Thyroid gland (tissue), 4 donors: ENCODE measurements at regions not wholly inside any gene's neighbourhood (a gene's known extent, or its start where the extent isn't known, plus 50 kb on each side); places are given as distances from the start of the nearest gene placed in this dataset.

Experiments used
- POLR2A ChIP-seq, 2 donors: fragments of 450-650 bp; IDR thresholded peaks; one replicate each; pipeline ENCODE4 v1.6.1; 2017; ENCODE audit warnings: antibody characterized with exemption in 2 of 2, mild to moderate bottlenecking in 2 of 2, moderate library complexity in 1 of 2
- TF ChIP-seq, protein P1 (sequence below), 6 experiments: fragments of 200-600 bp in 3 of 6; fragments of 450-650 bp in 3 of 6; sonication (generic) in 3 of 6; IDR thresholded peaks; one replicate each; pipeline ENCODE4 v1.5.1; 2016 to 2019; ENCODE audit warnings: antibody characterized with exemption in 6 of 6, mild to moderate bottlenecking in 2 of 6, inconsistent platforms in 1 of 6, moderate library complexity in 1 of 6

DNA sequence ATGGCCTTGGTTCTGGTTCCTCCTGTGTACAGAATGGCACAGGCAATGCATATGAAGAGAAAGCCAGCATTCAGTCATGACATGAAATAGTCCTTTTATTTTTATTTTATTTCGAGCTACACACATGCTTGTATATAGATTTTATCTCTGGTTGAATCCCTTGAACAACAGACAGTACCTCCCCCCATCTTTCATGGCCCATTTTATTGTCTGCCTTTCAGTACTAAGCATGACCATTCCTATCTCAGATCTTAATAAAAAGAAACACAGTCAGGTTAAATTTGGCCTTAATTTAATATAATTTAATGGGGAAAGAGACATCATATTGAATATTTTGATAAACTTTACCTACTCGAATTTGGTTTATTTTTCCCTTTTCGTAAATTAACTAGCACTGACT is 76.4 kb upstream of the VANGL1 start:
- TF ChIP-seq, protein P1, sequence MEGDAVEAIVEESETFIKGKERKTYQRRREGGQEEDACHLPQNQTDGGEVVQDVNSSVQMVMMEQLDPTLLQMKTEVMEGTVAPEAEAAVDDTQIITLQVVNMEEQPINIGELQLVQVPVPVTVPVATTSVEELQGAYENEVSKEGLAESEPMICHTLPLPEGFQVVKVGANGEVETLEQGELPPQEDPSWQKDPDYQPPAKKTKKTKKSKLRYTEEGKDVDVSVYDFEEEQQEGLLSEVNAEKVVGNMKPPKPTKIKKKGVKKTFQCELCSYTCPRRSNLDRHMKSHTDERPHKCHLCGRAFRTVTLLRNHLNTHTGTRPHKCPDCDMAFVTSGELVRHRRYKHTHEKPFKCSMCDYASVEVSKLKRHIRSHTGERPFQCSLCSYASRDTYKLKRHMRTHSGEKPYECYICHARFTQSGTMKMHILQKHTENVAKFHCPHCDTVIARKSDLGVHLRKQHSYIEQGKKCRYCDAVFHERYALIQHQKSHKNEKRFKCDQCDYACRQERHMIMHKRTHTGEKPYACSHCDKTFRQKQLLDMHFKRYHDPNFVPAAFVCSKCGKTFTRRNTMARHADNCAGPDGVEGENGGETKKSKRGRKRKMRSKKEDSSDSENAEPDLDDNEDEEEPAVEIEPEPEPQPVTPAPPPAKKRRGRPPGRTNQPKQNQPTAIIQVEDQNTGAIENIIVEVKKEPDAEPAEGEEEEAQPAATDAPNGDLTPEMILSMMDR (IDR thresholded peaks at IDR 0.05), result no peak
- no peak for TF ChIP-seq POLR2A (IDR thresholded peaks at IDR 0.05)
